GM23338 (cell line): ENCODE measurements at regions not wholly inside any gene's neighbourhood (a gene's known extent, or its start where the extent isn't known, plus 50 kb on each side); places are given as distances from the start of the nearest gene placed in this dataset.

Experiments used
- CTCF ChIP-seq, 2 experiments: fragments of 200-600 bp in 1 of 2; sonication (generic) in 1 of 2; conservative IDR thresholded peaks; 2 replicates each; pipeline versions ENCODE4 v1.5.1 to v1.6.1; 2016 to 2017; ENCODE audit warnings: antibody characterized with exemption in 2 of 2, low read depth in 2 of 2, mild to moderate bottlenecking in 2 of 2, moderate library complexity in 1 of 2
- EZH2phosphoT487 ChIP-seq: fragments of 200-600 bp; sonication (generic); IDR thresholded peaks from one replicate; pipeline ENCODE4 v1.8.1; 2018; ENCODE audit warnings: antibody characterized with exemption; ENCODE audit not compliant: unreplicated experiment
- POLR2AphosphoS5 ChIP-seq: IDR thresholded peaks from 2 replicates; pipeline ENCODE4 v1.6.1; 2016; ENCODE audit warnings: antibody characterized with exemption, low read depth
- ZNF462 ChIP-seq: fragments of 250-450 bp; sonication (Bioruptor Pico); IDR thresholded peaks from 2 replicates; pipeline ENCODE4 v1.5.0; 2020; ENCODE audit warnings: mild to moderate bottlenecking, moderate library complexity

GRCh38 chr4:19850909-19851308 is 400.8 kb upstream of the SLIT2 start:
- TF ChIP-seq CTCF (conservative IDR thresholded peaks at IDR 0.05; ENCODE audit: low read depth in 2 of 2): no peak
- no peak for TF ChIP-seq ZNF462 (CRISPR knock-in tag)
- no peak for TF ChIP-seq POLR2AphosphoS5
- TF ChIP-seq EZH2phosphoT487: no peak
